OCI-LY1 (cell line): ENCODE measurements at regions not wholly inside any gene's neighbourhood (a gene's known extent, or its start where the extent isn't known, plus 50 kb on each side); places are given as distances from the start of the nearest gene placed in this dataset.

Experiments used
- CTCF ChIP-seq: fragments of 200-600 bp; sonication (generic), shearing (Covaris generic); IDR thresholded peaks from 2 replicates; pipeline ENCODE4 v1.5.1; 2017; ENCODE audit warnings: mild to moderate bottlenecking, antibody characterized with exemption, low read length, moderate library complexity, mixed read lengths
- EZH2 ChIP-seq: fragments of 200-600 bp; sonication (generic), shearing (Covaris generic); IDR thresholded peaks from 2 replicates; pipeline ENCODE4 v1.8.0; 2017; ENCODE audit warnings: borderline replicate concordance, mixed run types, mild to moderate bottlenecking, antibody characterized with exemption, low read length, moderate library complexity, mixed read lengths

- no peak for TF ChIP-seq CTCF
- TF ChIP-seq EZH2: no peak
Measured at GRCh38 chrX:19912-20571, 261.1 kb upstream of the PLCXD1 start.
